Vagina (tissue), 2 donors: ENCODE measurements at regions not wholly inside any gene's neighbourhood (a gene's known extent, or its start where the extent isn't known, plus 50 kb on each side); places are given as distances from the start of the nearest gene placed in this dataset.

Experiments used
- POLR2AphosphoS5 ChIP-seq, 2 donors: sonication (generic); formaldehyde crosslinking; IDR thresholded peaks; one replicate each; pipeline ENCODE4 v1.9.0; 2017; ENCODE audit warnings: antibody characterized with exemption in 2 of 2, mild to moderate bottlenecking in 2 of 2, low read depth in 1 of 2; ENCODE audit not compliant: insufficient read depth in 1 of 2
- TF ChIP-seq, protein P1 (sequence below), 3 experiments: fragments of 450-650 bp in 2 of 3; fragments of 200-600 bp in 1 of 3; sonication (generic) in 1 of 3; IDR thresholded peaks; one replicate each; pipeline ENCODE4 v1.5.1; 2017 to 2019; ENCODE audit warnings: antibody characterized with exemption in 3 of 3, mild to moderate bottlenecking in 2 of 3, moderate library complexity in 2 of 3

GRCh38 chr5:164636456-164636855 lies 1131.0 kb downstream of the MAT2B start:
- TF ChIP-seq, protein P1, sequence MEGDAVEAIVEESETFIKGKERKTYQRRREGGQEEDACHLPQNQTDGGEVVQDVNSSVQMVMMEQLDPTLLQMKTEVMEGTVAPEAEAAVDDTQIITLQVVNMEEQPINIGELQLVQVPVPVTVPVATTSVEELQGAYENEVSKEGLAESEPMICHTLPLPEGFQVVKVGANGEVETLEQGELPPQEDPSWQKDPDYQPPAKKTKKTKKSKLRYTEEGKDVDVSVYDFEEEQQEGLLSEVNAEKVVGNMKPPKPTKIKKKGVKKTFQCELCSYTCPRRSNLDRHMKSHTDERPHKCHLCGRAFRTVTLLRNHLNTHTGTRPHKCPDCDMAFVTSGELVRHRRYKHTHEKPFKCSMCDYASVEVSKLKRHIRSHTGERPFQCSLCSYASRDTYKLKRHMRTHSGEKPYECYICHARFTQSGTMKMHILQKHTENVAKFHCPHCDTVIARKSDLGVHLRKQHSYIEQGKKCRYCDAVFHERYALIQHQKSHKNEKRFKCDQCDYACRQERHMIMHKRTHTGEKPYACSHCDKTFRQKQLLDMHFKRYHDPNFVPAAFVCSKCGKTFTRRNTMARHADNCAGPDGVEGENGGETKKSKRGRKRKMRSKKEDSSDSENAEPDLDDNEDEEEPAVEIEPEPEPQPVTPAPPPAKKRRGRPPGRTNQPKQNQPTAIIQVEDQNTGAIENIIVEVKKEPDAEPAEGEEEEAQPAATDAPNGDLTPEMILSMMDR (IDR thresholded peaks at IDR 0.05), result no peak
- no peak for TF ChIP-seq POLR2AphosphoS5 (IDR thresholded peaks at IDR 0.05; ENCODE audit: insufficient read depth in 1 of 2, low read depth in 1 of 2)
